ENCODE measurements at regions not wholly inside any gene's neighbourhood (a gene's known extent, or its start where the extent isn't known, plus 50 kb on each side); places are given as distances from the start of the nearest gene placed in this dataset.
"Not testable (repeated sequence)": the region's sequence is repeated elsewhere in the genome, so short reads cannot be mapped to it uniquely, and the experiment has no call there.

GRCh38 chr7:124267154-124267553 lies 234.3 kb upstream of the TMEM229A start:
- 59% methylated on average over 2 of the region's 2 CpGs for WGBS
- intact Hi-C loops (cut with DNase I), result no loop called here
- ATAC-seq, result no peak
- no peak overlapping the region for H3K27ac ChIP-seq (ENCODE audit: low read length)
- DNase-seq, result no peak
- no peaks in the 10 kb centered on the region for H3K4me1 ChIP-seq (ENCODE audit: control insufficient read depth, insufficient read depth, low read length)
- no peaks in the 10 kb centered on the region for H3K27me3 ChIP-seq (ENCODE audit: control insufficient read depth, insufficient read depth)
- H3K4me3 ChIP-seq (ENCODE audit: low read length), result no peak overlapping the region
- no peaks in the 10 kb centered on the region for H3K9me3 ChIP-seq (ENCODE audit: control insufficient read depth, low read length)

GRCh38 chr7:124263232-124263827 lies 230.5 kb upstream of the TMEM229A start:
- no peaks in the 10 kb centered on the region for H3K9me3 ChIP-seq (ENCODE audit: control insufficient read depth, low read length)
- no peak overlapping the region for H3K4me3 ChIP-seq (ENCODE audit: low read length)
- ATAC-seq (no peak), DNase-seq (no peak)
- H3K27ac ChIP-seq (ENCODE audit: low read length), result no peak overlapping the region
- WGBS, result 83% methylated on average over 4 of the region's 4 CpGs
- no peaks in the 10 kb centered on the region for H3K4me1 ChIP-seq (ENCODE audit: control insufficient read depth, insufficient read depth, low read length)
- intact Hi-C loops (cut with DNase I), result no loop called here
- H3K27me3 ChIP-seq (ENCODE audit: control insufficient read depth, insufficient read depth), result no peaks in the 10 kb centered on the region

GRCh38 chr7:124261710-124262109 lies 228.8 kb upstream of the TMEM229A start:
- ATAC-seq, result no peak
- Histone ChIP-seq H3K27ac (ENCODE audit: low read length) (no peak overlapping the region), H3K4me1 (ENCODE audit: control insufficient read depth, insufficient read depth, low read length) (no peaks in the 10 kb centered on the region), H3K27me3 (ENCODE audit: control insufficient read depth, insufficient read depth) (no peaks in the 10 kb centered on the region), H3K9me3 (ENCODE audit: control insufficient read depth, low read length) (no peaks in the 10 kb centered on the region), H3K4me3 (ENCODE audit: low read length) (no peak overlapping the region)
- 56% methylated on average over 2 of the region's 2 CpGs for WGBS
- intact Hi-C loops (cut with DNase I), result no loop called here
- DNase-seq, result no peak

GRCh38 chr7:124257638-124258308 lies 224.9 kb upstream of the TMEM229A start:
- intact Hi-C loops (cut with DNase I), result no loop called here
- no peak for DNase-seq
- Histone ChIP-seq H3K4me3 (ENCODE audit: low read length) (no peak overlapping the region), H3K9me3 (ENCODE audit: control insufficient read depth, low read length) (no peaks in the 10 kb centered on the region), H3K27ac (ENCODE audit: low read length) (no peak overlapping the region), H3K27me3 (ENCODE audit: control insufficient read depth, insufficient read depth) (no peaks in the 10 kb centered on the region), H3K4me1 (ENCODE audit: control insufficient read depth, insufficient read depth, low read length) (no peaks in the 10 kb centered on the region)
- no peak for ATAC-seq
- WGBS, result 31% methylated on average over 5 of the region's 5 CpGs

GRCh38 chr7:124255041-124255655 lies 222.3 kb upstream of the TMEM229A start:
- no peaks in the 10 kb centered on the region for H3K4me1 ChIP-seq (ENCODE audit: control insufficient read depth, insufficient read depth, low read length)
- ATAC-seq, result no peak
- DNase-seq, result no peak
- WGBS, result 13% methylated on average over 4 of the region's 4 CpGs
- no peaks in the 10 kb centered on the region for H3K9me3 ChIP-seq (ENCODE audit: control insufficient read depth, low read length)
- intact Hi-C loops (cut with DNase I), result no loop called here
- no peak overlapping the region for H3K4me3 ChIP-seq (ENCODE audit: low read length)
- H3K27me3 ChIP-seq (ENCODE audit: control insufficient read depth, insufficient read depth), result no peaks in the 10 kb centered on the region
- no peak overlapping the region for H3K27ac ChIP-seq (ENCODE audit: low read length)

- Histone ChIP-seq H3K27ac (ENCODE audit: low read length) (no peak overlapping the region), H3K4me3 (ENCODE audit: low read length) (no peak overlapping the region), H3K9me3 (ENCODE audit: control insufficient read depth, low read length) (no peaks in the 10 kb centered on the region), H3K4me1 (ENCODE audit: control insufficient read depth, insufficient read depth, low read length) (no peaks in the 10 kb centered on the region), H3K27me3 (ENCODE audit: control insufficient read depth, insufficient read depth) (no peaks in the 10 kb centered on the region)
- no peak for DNase-seq
- intact Hi-C loops (cut with DNase I), result no loop called here
- no peak for ATAC-seq
Measured at GRCh38 chr7:124254396-124254795, 221.5 kb upstream of the TMEM229A start.

- no peak for ATAC-seq
- Histone ChIP-seq H3K4me1 (ENCODE audit: control insufficient read depth, insufficient read depth, low read length) (no peaks in the 10 kb centered on the region), H3K27ac (ENCODE audit: low read length) (no peak overlapping the region), H3K4me3 (ENCODE audit: low read length) (no peak overlapping the region), H3K27me3 (ENCODE audit: control insufficient read depth, insufficient read depth) (no peaks in the 10 kb centered on the region), H3K9me3 (ENCODE audit: control insufficient read depth, low read length) (no peaks in the 10 kb centered on the region)
- intact Hi-C loops (cut with DNase I), result no loop called here
- no peak for DNase-seq
Measured at GRCh38 chr7:124251636-124252035, 218.8 kb upstream of the TMEM229A start.

GRCh38 chr7:124250297-124251034 lies 217.6 kb upstream of the TMEM229A start:
- DNase-seq, result no peak
- 73% methylated on average over 5 of the region's 5 CpGs for WGBS

GRCh38 chr7:124247691-124248090 lies 214.8 kb upstream of the TMEM229A start:
- intact Hi-C loops (cut with DNase I), result no loop called here
- no peaks in the 10 kb centered on the region for H3K27me3 ChIP-seq (ENCODE audit: control insufficient read depth, insufficient read depth)
- H3K4me1 ChIP-seq (ENCODE audit: control insufficient read depth, insufficient read depth, low read length), result no peaks in the 10 kb centered on the region
- no peaks in the 10 kb centered on the region for H3K9me3 ChIP-seq (ENCODE audit: control insufficient read depth, low read length)
- 38% methylated on average over 2 of the region's 2 CpGs for WGBS
- H3K4me3 ChIP-seq (ENCODE audit: low read length), result no peak overlapping the region
- DNase-seq (no peak), ATAC-seq (no peak)
- H3K27ac ChIP-seq (ENCODE audit: low read length), result no peak overlapping the region

More at GRCh38 chr7:124250297-124251034, 217.6 kb upstream of the TMEM229A start:
- H3K27me3 ChIP-seq (ENCODE audit: control insufficient read depth, insufficient read depth), result no peaks in the 10 kb centered on the region
- intact Hi-C loops (cut with DNase I), result no loop called here
- H3K27ac ChIP-seq (ENCODE audit: low read length), result no peak overlapping the region
- H3K4me3 ChIP-seq (ENCODE audit: low read length), result no peak overlapping the region
- no peaks in the 10 kb centered on the region for H3K9me3 ChIP-seq (ENCODE audit: control insufficient read depth, low read length)
- no peaks in the 10 kb centered on the region for H3K4me1 ChIP-seq (ENCODE audit: control insufficient read depth, insufficient read depth, low read length)
- no peak for ATAC-seq

- Histone ChIP-seq H3K27me3 (ENCODE audit: control insufficient read depth, insufficient read depth) (no peaks in the 10 kb centered on the region), H3K27ac (ENCODE audit: low read length) (no peak overlapping the region), H3K4me1 (ENCODE audit: control insufficient read depth, insufficient read depth, low read length) (no peaks in the 10 kb centered on the region), H3K4me3 (ENCODE audit: low read length) (no peak overlapping the region), H3K9me3 (ENCODE audit: control insufficient read depth, low read length) (no peaks in the 10 kb centered on the region)
- 72% methylated on average over 2 of the region's 2 CpGs for WGBS
- no peak for DNase-seq
- ATAC-seq, result no peak
- intact Hi-C loops (cut with DNase I), result no loop called here
Measured at GRCh38 chr7:124246262-124246863, 213.5 kb upstream of the TMEM229A start.

GRCh38 chr7:124244469-124244868 lies 211.6 kb upstream of the TMEM229A start:
- H3K27ac ChIP-seq (ENCODE audit: low read length); intact Hi-C loops (cut with DNase I); H3K9me3 ChIP-seq (ENCODE audit: control insufficient read depth, low read length); ATAC-seq; H3K4me1 ChIP-seq (ENCODE audit: control insufficient read depth, insufficient read depth, low read length); H3K4me3 ChIP-seq (ENCODE audit: low read length); H3K27me3 ChIP-seq (ENCODE audit: control insufficient read depth, insufficient read depth); DNase-seq: not testable (repeated sequence)
